ENCODE measurements at regions not wholly inside any gene's neighbourhood (a gene's known extent, or its start where the extent isn't known, plus 50 kb on each side); places are given as distances from the start of the nearest gene placed in this dataset.

DNA sequence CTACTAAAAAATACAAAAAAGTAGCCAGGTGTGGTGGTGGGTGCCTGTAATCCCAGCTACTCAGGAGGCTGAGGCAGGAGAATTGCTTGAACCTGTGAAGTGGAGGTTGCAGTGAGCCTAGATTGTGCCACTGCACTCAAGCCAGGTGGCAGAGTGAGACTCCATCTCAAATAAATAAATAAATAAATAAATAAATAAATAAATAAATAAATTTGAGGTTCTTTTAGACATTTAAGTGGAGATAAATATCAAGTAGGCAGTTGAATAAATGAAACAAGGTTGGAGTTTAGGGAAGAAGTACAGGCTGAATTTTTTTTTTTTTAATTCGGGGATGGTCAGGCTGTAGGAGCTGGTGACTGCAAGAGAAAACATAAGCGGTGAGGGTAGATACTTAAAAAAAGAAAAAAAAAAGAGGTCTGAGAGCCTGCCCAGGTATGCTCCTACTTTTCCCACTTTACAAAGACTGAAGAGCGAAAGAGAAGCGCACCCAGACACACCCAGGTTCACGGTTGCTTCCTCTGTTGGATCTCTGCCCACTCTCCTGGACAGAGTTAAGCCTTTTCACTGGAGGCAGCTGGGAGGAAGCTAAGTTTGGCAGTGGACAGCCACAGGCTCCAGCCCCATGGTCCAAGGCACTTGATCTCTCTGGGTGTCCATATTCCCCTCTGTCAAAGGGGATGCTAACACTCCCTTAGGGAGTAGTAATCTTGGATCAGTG lies 100.9 kb upstream of the PRDM1 start (continued):
- TF ChIP-seq, protein P1, sequence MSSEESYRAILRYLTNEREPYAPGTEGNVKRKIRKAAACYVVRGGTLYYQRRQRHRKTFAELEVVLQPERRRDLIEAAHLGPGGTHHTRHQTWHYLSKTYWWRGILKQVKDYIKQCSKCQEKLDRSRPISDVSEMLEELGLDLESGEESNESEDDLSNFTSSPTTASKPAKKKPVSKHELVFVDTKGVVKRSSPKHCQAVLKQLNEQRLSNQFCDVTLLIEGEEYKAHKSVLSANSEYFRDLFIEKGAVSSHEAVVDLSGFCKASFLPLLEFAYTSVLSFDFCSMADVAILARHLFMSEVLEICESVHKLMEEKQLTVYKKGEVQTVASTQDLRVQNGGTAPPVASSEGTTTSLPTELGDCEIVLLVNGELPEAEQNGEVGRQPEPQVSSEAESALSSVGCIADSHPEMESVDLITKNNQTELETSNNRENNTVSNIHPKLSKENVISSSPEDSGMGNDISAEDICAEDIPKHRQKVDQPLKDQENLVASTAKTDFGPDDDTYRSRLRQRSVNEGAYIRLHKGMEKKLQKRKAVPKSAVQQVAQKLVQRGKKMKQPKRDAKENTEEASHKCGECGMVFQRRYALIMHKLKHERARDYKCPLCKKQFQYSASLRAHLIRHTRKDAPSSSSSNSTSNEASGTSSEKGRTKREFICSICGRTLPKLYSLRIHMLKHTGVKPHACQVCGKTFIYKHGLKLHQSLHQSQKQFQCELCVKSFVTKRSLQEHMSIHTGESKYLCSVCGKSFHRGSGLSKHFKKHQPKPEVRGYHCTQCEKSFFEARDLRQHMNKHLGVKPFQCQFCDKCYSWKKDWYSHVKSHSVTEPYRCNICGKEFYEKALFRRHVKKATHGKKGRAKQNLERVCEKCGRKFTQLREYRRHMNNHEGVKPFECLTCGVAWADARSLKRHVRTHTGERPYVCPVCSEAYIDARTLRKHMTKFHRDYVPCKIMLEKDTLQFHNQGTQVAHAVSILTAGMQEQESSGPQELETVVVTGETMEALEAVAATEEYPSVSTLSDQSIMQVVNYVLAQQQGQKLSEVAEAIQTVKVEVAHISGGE (tag by site-specific recombination; conservative IDR thresholded peaks at IDR 0.05; ENCODE audit: low read depth): peak; percentile 80
- TF ChIP-seq ZBTB17 (tag by site-specific recombination; IDR thresholded peaks at IDR 0.05) (no peak), ZNF24 (tag by site-specific recombination; IDR thresholded peaks at IDR 0.05) (no peak; the same call in 1 of the 2 replicates), ZNF707 (tag by site-specific recombination; IDR thresholded peaks at IDR 0.05) (no peak), ZNF2 (tag by site-specific recombination; IDR thresholded peaks at IDR 0.05) (no peak), ZNF768 (tag by site-specific recombination; IDR thresholded peaks at IDR 0.05) (no peak), SALL2 (tag by site-specific recombination; IDR thresholded peaks at IDR 0.05; ENCODE audit: borderline replicate concordance) (no peak), ZNF701 (tag by site-specific recombination; IDR thresholded peaks at IDR 0.05) (no peak), ZNF132 (tag by site-specific recombination; IDR thresholded peaks at IDR 0.05; ENCODE audit: borderline replicate concordance) (no peak), ZNF558 (tag by site-specific recombination; IDR thresholded peaks at IDR 0.05) (peak; percentile 79; the same call in 1 of the 2 replicates), BCL11A (tag by site-specific recombination; IDR thresholded peaks at IDR 0.05; ENCODE audit: low read depth) (no peak)
- TF ChIP-seq, protein P2, sequence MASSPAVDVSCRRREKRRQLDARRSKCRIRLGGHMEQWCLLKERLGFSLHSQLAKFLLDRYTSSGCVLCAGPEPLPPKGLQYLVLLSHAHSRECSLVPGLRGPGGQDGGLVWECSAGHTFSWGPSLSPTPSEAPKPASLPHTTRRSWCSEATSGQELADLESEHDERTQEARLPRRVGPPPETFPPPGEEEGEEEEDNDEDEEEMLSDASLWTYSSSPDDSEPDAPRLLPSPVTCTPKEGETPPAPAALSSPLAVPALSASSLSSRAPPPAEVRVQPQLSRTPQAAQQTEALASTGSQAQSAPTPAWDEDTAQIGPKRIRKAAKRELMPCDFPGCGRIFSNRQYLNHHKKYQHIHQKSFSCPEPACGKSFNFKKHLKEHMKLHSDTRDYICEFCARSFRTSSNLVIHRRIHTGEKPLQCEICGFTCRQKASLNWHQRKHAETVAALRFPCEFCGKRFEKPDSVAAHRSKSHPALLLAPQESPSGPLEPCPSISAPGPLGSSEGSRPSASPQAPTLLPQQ (tag by site-specific recombination; IDR thresholded peaks at IDR 0.05): no peak
- TF ChIP-seq, protein P3, sequence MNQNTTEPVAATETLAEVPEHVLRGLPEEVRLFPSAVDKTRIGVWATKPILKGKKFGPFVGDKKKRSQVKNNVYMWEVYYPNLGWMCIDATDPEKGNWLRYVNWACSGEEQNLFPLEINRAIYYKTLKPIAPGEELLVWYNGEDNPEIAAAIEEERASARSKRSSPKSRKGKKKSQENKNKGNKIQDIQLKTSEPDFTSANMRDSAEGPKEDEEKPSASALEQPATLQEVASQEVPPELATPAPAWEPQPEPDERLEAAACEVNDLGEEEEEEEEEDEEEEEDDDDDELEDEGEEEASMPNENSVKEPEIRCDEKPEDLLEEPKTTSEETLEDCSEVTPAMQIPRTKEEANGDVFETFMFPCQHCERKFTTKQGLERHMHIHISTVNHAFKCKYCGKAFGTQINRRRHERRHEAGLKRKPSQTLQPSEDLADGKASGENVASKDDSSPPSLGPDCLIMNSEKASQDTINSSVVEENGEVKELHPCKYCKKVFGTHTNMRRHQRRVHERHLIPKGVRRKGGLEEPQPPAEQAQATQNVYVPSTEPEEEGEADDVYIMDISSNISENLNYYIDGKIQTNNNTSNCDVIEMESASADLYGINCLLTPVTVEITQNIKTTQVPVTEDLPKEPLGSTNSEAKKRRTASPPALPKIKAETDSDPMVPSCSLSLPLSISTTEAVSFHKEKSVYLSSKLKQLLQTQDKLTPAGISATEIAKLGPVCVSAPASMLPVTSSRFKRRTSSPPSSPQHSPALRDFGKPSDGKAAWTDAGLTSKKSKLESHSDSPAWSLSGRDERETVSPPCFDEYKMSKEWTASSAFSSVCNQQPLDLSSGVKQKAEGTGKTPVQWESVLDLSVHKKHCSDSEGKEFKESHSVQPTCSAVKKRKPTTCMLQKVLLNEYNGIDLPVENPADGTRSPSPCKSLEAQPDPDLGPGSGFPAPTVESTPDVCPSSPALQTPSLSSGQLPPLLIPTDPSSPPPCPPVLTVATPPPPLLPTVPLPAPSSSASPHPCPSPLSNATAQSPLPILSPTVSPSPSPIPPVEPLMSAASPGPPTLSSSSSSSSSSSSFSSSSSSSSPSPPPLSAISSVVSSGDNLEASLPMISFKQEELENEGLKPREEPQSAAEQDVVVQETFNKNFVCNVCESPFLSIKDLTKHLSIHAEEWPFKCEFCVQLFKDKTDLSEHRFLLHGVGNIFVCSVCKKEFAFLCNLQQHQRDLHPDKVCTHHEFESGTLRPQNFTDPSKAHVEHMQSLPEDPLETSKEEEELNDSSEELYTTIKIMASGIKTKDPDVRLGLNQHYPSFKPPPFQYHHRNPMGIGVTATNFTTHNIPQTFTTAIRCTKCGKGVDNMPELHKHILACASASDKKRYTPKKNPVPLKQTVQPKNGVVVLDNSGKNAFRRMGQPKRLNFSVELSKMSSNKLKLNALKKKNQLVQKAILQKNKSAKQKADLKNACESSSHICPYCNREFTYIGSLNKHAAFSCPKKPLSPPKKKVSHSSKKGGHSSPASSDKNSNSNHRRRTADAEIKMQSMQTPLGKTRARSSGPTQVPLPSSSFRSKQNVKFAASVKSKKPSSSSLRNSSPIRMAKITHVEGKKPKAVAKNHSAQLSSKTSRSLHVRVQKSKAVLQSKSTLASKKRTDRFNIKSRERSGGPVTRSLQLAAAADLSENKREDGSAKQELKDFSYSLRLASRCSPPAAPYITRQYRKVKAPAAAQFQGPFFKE (tag by site-specific recombination; IDR thresholded peaks at IDR 0.05; ENCODE audit: borderline replicate concordance): no peak
- TF ChIP-seq, protein P4, sequence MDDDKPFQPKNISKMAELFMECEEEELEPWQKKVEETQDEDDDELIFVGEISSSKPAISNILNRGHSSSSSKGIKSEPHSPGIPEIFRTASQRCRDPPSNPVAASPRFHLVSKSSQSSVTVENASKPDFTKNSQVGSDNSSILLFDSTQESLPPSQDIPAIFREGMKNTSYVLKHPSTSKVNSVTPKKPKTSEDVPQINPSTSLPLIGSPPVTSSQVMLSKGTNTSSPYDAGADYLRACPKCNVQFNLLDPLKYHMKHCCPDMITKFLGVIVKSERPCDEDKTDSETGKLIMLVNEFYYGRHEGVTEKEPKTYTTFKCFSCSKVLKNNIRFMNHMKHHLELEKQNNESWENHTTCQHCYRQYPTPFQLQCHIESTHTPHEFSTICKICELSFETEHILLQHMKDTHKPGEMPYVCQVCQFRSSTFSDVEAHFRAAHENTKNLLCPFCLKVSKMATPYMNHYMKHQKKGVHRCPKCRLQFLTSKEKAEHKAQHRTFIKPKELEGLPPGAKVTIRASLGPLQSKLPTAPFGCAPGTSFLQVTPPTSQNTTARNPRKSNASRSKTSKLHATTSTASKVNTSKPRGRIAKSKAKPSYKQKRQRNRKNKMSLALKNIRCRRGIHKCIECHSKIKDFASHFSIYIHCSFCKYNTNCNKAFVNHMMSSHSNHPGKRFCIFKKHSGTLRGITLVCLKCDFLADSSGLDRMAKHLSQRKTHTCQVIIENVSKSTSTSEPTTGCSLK (tag by site-specific recombination; IDR thresholded peaks at IDR 0.05): no peak
- TF ChIP-seq, protein P5, sequence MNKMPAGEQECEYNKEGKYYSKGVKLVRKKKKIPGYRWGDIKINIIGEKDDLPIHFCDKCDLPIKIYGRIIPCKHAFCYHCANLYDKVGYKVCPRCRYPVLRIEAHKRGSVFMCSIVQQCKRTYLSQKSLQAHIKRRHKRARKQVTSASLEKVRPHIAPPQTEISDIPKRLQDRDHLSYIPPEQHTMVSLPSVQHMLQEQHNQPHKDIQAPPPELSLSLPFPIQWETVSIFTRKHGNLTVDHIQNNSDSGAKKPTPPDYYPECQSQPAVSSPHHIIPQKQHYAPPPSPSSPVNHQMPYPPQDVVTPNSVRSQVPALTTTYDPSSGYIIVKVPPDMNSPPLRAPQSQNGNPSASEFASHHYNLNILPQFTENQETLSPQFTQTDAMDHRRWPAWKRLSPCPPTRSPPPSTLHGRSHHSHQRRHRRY (tag by site-specific recombination; IDR thresholded peaks at IDR 0.05): no peak
